ENCODE measurements at regions not wholly inside any gene's neighbourhood (a gene's known extent, or its start where the extent isn't known, plus 50 kb on each side); places are given as distances from the start of the nearest gene placed in this dataset.

DNA sequence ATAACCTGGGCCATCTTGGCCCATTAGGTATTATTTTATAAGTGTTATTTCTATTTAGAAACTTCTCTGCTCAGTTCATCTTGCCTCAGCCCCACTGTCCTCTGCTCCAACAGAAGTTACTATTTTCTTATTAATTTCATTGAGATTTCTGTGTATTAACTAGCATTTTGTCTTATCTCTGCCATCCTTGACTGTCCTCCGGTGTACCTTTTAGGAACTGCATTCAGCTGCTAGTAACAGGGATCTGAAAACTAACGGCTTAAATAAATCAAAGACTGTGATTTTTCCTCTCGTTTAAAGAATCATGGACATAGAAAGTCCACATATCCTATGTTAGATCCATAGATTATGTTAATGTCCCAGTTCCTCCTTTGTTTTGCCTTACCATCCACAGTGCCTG lies 382.5 kb downstream of the MATN1 start:
- Mint-ChIP-seq H3K4me1 (no peaks in the 10 kb centered on the region), H3K27me3 (peaks cover 13% of the 10 kb centered on the region), H3K36me3 (no peaks in the 10 kb centered on the region), H3K4me3 (no peak overlapping the region), H3K9me3 (peaks cover 0 to 3% (median 0%) of the 10 kb centered on the region in 7 donors), H3K27ac (no peak overlapping the region)
- Histone ChIP-seq H3K36me3 (ENCODE audit: control insufficient read depth, insufficient read depth, low read length) (no peaks in the 10 kb centered on the region), H3K27ac (ENCODE audit: insufficient read depth, low read length, poor library complexity, severe bottlenecking) (no peak overlapping the region), H3K4me1 (ENCODE audit: control insufficient read depth, insufficient read depth, low read length, poor library complexity, severe bottlenecking) (no peaks in the 10 kb centered on the region), H3K4me3 (ENCODE audit: low read depth, low read length) (no peak overlapping the region), H3K27me3 (ENCODE audit: control insufficient read depth, insufficient read depth, low read length) (peaks cover 5% of the 10 kb centered on the region), H3K9me3 (ENCODE audit: control insufficient read depth in 2 of 2, low read length in 2 of 2) (peaks cover 0 to 3% of the 10 kb centered on the region in 2 experiments)
- ATAC-seq (ENCODE audit: low read depth in 2 of 2) (no peak), DNase-seq (no peak)

DNA sequence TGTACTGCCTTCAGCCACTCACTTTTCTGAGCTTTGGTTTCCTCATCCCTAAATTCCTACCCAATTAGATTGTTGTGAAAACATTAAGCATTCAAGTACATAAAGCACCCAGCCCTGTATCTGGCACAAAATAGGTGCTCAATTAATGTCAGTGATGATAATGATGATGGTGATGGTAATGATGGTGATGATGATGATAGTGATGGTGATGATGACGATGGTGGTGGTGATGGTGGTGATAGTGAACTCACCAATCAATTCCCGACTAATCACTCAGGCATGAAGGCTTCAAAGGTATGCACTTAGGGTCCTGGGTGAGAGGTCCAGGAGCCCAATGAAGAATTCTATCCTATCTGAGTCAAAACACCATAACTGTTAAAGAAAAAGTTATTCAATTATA lies 383.5 kb downstream of the MATN1 start:
- Histone ChIP-seq H3K9me3 (ENCODE audit: control insufficient read depth in 2 of 2, low read length in 2 of 2) (peaks cover 0 to 3% of the 10 kb centered on the region in 2 experiments), H3K36me3 (ENCODE audit: control insufficient read depth, insufficient read depth, low read length) (no peaks in the 10 kb centered on the region), H3K27ac (ENCODE audit: insufficient read depth, low read length, poor library complexity, severe bottlenecking) (no peak overlapping the region), H3K4me1 (ENCODE audit: control insufficient read depth, insufficient read depth, low read length, poor library complexity, severe bottlenecking) (no peaks in the 10 kb centered on the region), H3K4me3 (ENCODE audit: low read depth, low read length) (no peak overlapping the region), H3K27me3 (ENCODE audit: control insufficient read depth, insufficient read depth, low read length) (peaks cover 5% of the 10 kb centered on the region)
- Mint-ChIP-seq H3K27ac (no peak overlapping the region), H3K4me1 (no peaks in the 10 kb centered on the region), H3K36me3 (no peaks in the 10 kb centered on the region), H3K27me3 (peaks cover 8% of the 10 kb centered on the region), H3K4me3 (no peak overlapping the region), H3K9me3 (peaks cover 0 to 3% (median 0%) of the 10 kb centered on the region in 7 donors)
- ATAC-seq (ENCODE audit: low read depth in 2 of 2) (no peak), DNase-seq (no peak)

DNA sequence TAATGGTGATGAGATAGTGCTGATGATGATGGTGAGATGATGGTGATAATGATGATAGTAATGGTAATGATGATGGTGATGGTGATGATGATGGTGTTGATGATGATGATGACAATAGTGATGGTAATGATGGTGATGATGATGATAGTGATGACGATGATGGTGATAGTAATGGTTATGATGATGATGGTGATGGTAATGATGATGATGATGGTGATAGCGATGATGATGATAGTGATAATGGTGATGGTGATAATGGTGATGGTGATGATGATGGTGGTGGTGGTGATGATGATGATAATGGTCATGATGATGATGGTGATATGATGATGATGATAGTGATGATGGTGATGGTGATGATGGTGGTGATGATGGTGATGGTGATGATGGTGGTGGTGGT lies 384.6 kb downstream of the MATN1 start:
- Mint-ChIP-seq H3K27me3 (peaks cover 3% of the 10 kb centered on the region), H3K9me3 (peaks cover 0 to 3% (median 0%) of the 10 kb centered on the region in 7 donors), H3K27ac (no peak overlapping the region), H3K4me3 (no peak overlapping the region), H3K4me1 (no peaks in the 10 kb centered on the region), H3K36me3 (no peaks in the 10 kb centered on the region)
- Histone ChIP-seq H3K36me3 (ENCODE audit: control insufficient read depth, insufficient read depth, low read length) (no peaks in the 10 kb centered on the region), H3K9me3 (ENCODE audit: control insufficient read depth in 2 of 2, low read length in 2 of 2) (peaks cover 0 to 3% of the 10 kb centered on the region in 2 experiments), H3K4me3 (ENCODE audit: low read depth, low read length) (no peak overlapping the region), H3K27ac (ENCODE audit: insufficient read depth, low read length, poor library complexity, severe bottlenecking) (no peak overlapping the region), H3K4me1 (ENCODE audit: control insufficient read depth, insufficient read depth, low read length, poor library complexity, severe bottlenecking) (no peaks in the 10 kb centered on the region), H3K27me3 (ENCODE audit: control insufficient read depth, insufficient read depth, low read length) (peaks cover 5% of the 10 kb centered on the region)
- ATAC-seq (ENCODE audit: low read depth in 2 of 2) (no peak), DNase-seq (no peak)

DNA sequence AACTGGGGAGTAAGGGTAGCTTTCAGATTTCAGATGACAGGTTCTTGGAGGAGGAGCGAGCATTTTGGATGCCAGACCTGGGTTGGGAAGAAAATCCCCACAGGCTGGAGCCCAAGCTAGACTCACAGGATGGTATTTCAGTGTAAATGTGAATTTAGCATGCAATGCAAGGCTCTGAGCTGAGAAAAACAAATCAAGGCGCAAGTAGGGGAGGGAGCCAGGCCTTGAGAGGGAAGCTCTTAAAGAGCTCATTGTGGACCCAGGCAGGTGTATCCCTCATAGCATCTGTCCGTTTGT lies 386.1 kb downstream of the MATN1 start:
- H3K27me3 ChIP-seq (ENCODE audit: control insufficient read depth, insufficient read depth, low read length) = peaks cover 1% of the 10 kb centered on the region
- H3K36me3 ChIP-seq (ENCODE audit: control insufficient read depth, insufficient read depth, low read length) = no peaks in the 10 kb centered on the region
- no peak overlapping the region for H3K4me3 ChIP-seq (ENCODE audit: low read depth, low read length)
- no peaks in the 10 kb centered on the region for H3K27me3 Mint-ChIP-seq
- H3K27ac Mint-ChIP-seq = no peak overlapping the region
- H3K36me3 Mint-ChIP-seq = no peaks in the 10 kb centered on the region
- H3K4me1 ChIP-seq (ENCODE audit: control insufficient read depth, insufficient read depth, low read length, poor library complexity, severe bottlenecking) = no peaks in the 10 kb centered on the region
- H3K4me1 Mint-ChIP-seq = no peaks in the 10 kb centered on the region
- H3K9me3 ChIP-seq (ENCODE audit: control insufficient read depth in 2 of 2, low read length in 2 of 2) = no peaks in the 10 kb centered on the region
- no peak overlapping the region for H3K4me3 Mint-ChIP-seq
- H3K9me3 Mint-ChIP-seq = peaks cover 0 to 1% (median 0%) of the 10 kb centered on the region in 7 donors
- ATAC-seq (ENCODE audit: low read depth in 2 of 2) (no peak), DNase-seq (no peak)
- no peak overlapping the region for H3K27ac ChIP-seq (ENCODE audit: insufficient read depth, low read length, poor library complexity, severe bottlenecking)

DNA sequence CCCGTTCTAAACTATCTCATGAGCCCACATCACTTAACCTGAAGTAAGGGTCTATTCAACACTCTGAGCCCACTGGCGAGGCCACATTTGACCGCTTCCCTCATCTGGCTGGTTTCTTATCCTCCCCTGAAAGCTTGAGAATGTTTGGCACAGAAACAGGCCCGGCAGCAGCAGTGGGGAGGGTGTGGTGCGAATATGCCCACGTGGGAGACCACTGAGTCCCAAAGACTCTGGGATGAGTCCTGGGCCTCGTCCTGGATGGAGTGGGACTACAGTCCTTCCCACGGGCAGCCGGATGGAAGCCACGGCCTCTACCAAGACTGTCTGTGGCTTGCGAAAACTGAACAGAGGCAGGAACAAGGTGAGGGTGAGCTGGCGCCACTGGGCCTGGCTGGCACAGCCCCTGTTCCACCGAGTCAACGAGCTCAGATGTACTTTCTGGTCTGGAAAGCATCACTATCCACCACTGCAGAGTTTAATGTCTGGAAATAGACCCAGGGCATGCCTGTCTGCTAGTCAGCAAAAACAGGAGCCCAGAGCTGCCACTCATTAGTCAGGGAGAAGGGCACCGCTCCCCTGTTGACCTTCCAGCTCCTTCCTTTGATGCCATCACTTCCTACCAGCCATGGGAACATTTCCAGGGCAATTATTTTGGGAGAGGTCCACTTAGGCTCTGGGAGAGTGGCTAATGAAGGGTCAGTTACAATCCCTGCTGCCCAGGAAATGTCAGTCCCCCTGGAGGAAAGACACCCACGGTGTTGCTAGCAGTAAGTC lies 386.6 kb downstream of the MATN1 start:
- no peaks in the 10 kb centered on the region for H3K4me1 Mint-ChIP-seq
- DNase-seq (no peak), ATAC-seq (ENCODE audit: low read depth in 2 of 2) (no peak)
- Histone ChIP-seq H3K9me3 (ENCODE audit: control insufficient read depth in 2 of 2, low read length in 2 of 2) (no peaks in the 10 kb centered on the region), H3K4me1 (ENCODE audit: control insufficient read depth, insufficient read depth, low read length, poor library complexity, severe bottlenecking) (no peaks in the 10 kb centered on the region), H3K36me3 (ENCODE audit: control insufficient read depth, insufficient read depth, low read length) (no peaks in the 10 kb centered on the region), H3K27ac (ENCODE audit: insufficient read depth, low read length, poor library complexity, severe bottlenecking) (no peak overlapping the region), H3K27me3 (ENCODE audit: control insufficient read depth, insufficient read depth, low read length) (peaks cover 1% of the 10 kb centered on the region), H3K4me3 (ENCODE audit: low read depth, low read length) (no peak overlapping the region)
- H3K9me3 Mint-ChIP-seq = peaks cover 0 to 1% (median 0%) of the 10 kb centered on the region in 7 donors
- no peak overlapping the region for H3K4me3 Mint-ChIP-seq
- H3K27me3 Mint-ChIP-seq = no peaks in the 10 kb centered on the region
- no peaks in the 10 kb centered on the region for H3K36me3 Mint-ChIP-seq
- no peak overlapping the region for H3K27ac Mint-ChIP-seq

DNA sequence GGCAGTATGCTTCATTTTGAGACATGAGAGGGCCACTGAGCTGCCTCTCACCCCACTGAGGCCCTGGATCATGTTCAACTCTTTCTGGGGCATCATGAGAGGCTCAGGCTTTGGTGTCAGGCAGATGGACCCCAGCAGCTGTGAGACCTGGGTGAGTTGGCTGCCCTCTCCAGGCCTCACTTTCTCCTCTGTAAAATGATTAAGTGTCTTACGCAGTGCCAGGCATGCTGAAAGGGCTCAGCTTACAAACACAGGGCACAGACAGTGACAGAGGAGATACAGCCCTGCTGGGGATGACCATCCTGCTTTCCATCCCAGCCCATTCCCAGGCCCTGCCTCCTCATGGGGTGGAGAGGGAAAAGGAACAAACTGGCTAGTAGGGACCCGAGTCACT lies 387.4 kb downstream of the MATN1 start:
- Mint-ChIP-seq H3K4me3 (no peak overlapping the region), H3K36me3 (no peaks in the 10 kb centered on the region), H3K4me1 (no peaks in the 10 kb centered on the region), H3K9me3 (peaks cover 0 to 1% (median 0%) of the 10 kb centered on the region in 7 donors), H3K27ac (no peak overlapping the region), H3K27me3 (no peaks in the 10 kb centered on the region)
- Histone ChIP-seq H3K9me3 (ENCODE audit: control insufficient read depth in 2 of 2, low read length in 2 of 2) (no peaks in the 10 kb centered on the region), H3K27me3 (ENCODE audit: control insufficient read depth, insufficient read depth, low read length) (peaks cover 1% of the 10 kb centered on the region), H3K36me3 (ENCODE audit: control insufficient read depth, insufficient read depth, low read length) (no peaks in the 10 kb centered on the region), H3K4me1 (ENCODE audit: control insufficient read depth, insufficient read depth, low read length, poor library complexity, severe bottlenecking) (no peaks in the 10 kb centered on the region), H3K4me3 (ENCODE audit: low read depth, low read length) (no peak overlapping the region), H3K27ac (ENCODE audit: insufficient read depth, low read length, poor library complexity, severe bottlenecking) (no peak overlapping the region)
- no peak for ATAC-seq (ENCODE audit: low read depth in 2 of 2)
- no peak for DNase-seq

DNA sequence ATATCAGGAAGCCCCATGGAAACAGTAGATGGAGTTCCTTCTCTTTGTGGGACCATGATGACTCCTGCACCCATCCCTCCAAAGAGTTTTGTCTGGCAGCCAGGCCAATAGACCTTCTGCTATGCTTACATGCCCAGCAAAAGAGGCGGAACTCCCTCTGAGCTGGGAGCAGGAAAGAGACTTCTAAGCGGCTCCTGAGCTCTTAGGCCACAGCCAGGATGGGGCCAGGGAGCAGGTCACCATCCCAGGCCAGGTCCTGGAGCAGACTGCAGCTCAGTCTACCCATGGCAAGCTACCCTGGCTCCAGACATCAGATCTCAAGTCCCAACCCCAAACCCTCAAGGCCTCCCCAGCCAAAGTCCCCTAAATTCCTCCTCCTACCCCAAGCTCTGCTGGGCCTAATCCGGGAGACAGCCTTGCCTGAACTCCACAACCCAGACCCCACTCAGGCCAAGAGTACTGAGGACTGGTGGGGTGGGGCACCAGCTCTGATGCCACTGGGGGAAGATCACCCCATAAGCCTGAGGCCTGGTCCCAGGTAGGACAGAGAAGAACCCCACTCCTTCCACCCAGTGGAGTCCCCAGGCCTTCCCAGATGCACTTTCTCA lies 387.9 kb downstream of the MATN1 start:
- no peaks in the 10 kb centered on the region for H3K36me3 Mint-ChIP-seq
- H3K4me1 Mint-ChIP-seq = no peaks in the 10 kb centered on the region
- Histone ChIP-seq H3K36me3 (ENCODE audit: control insufficient read depth, insufficient read depth, low read length) (no peaks in the 10 kb centered on the region), H3K27ac (ENCODE audit: insufficient read depth, low read length, poor library complexity, severe bottlenecking) (no peak overlapping the region), H3K27me3 (ENCODE audit: control insufficient read depth, insufficient read depth, low read length) (peaks cover 1% of the 10 kb centered on the region), H3K9me3 (ENCODE audit: control insufficient read depth in 2 of 2, low read length in 2 of 2) (no peaks in the 10 kb centered on the region), H3K4me3 (ENCODE audit: low read depth, low read length) (no peak overlapping the region), H3K4me1 (ENCODE audit: control insufficient read depth, insufficient read depth, low read length, poor library complexity, severe bottlenecking) (no peaks in the 10 kb centered on the region)
- H3K4me3 Mint-ChIP-seq = no peak overlapping the region
- H3K9me3 Mint-ChIP-seq = peaks cover 0 to 1% (median 0%) of the 10 kb centered on the region in 7 donors
- no peak overlapping the region for H3K27ac Mint-ChIP-seq
- ATAC-seq (ENCODE audit: low read depth in 2 of 2) = no peak
- no peaks in the 10 kb centered on the region for H3K27me3 Mint-ChIP-seq
- DNase-seq = no peak

DNA sequence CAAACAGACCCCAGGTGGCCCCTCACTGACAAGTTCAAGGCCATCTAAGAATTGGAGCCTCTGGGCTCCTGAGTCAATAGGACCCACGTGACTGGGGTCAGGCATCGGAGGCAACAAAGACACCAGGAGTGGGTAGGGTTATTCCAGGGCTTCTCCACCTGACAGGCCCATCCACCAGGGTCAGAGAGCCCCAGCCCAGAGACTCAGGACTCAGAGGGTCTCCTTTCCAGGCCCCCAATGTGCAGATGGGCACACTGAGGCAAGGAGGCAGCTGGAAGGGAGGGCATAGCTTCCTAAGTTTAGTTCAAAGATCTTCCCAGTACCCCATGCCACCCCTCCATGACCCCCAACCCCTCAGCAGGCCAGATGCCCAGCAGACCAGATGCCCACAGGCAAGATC lies 388.6 kb downstream of the MATN1 start:
- Histone ChIP-seq H3K27me3 (ENCODE audit: control insufficient read depth, insufficient read depth, low read length) (peaks cover 1% of the 10 kb centered on the region), H3K9me3 (ENCODE audit: control insufficient read depth in 2 of 2, low read length in 2 of 2) (no peaks in the 10 kb centered on the region), H3K4me3 (ENCODE audit: low read depth, low read length) (no peak overlapping the region), H3K4me1 (ENCODE audit: control insufficient read depth, insufficient read depth, low read length, poor library complexity, severe bottlenecking) (no peaks in the 10 kb centered on the region), H3K27ac (ENCODE audit: insufficient read depth, low read length, poor library complexity, severe bottlenecking) (no peak overlapping the region), H3K36me3 (ENCODE audit: control insufficient read depth, insufficient read depth, low read length) (no peaks in the 10 kb centered on the region)
- no peak for ATAC-seq (ENCODE audit: low read depth in 2 of 2)
- Mint-ChIP-seq H3K9me3 (peaks cover 0 to 1% (median 0%) of the 10 kb centered on the region in 7 donors), H3K4me3 (no peak overlapping the region), H3K27ac (no peak overlapping the region), H3K4me1 (no peaks in the 10 kb centered on the region), H3K27me3 (no peaks in the 10 kb centered on the region), H3K36me3 (no peaks in the 10 kb centered on the region)
- DNase-seq = no peak
